ENCODE measurements at regions not wholly inside any gene's neighbourhood (a gene's known extent, or its start where the extent isn't known, plus 50 kb on each side); places are given as distances from the start of the nearest gene placed in this dataset.

DNA sequence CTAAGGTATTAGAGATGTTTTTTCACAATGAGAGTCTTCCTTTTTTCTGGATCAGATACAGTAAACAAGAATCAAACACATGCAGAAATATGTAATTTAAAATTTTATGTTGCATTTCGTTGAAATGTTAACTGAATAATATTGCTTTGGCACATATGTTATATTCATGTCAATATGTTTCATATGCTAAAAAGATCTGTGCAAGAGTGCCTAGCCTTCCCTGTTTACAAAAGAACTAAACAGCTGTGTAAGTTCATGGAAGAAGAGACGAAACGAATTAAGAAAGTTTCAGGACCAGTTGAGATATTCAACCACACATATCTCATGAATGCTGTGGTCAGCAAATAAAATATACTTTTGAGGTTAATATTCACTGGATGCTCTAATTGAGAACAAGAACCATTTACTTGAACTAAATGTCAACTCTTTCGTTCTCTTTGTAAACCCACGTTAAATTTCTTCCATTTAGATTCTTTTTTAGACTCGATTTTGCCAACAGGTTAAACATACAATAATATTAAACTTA lies 289.5 kb downstream of the FOXG1 start:
- H3K4me1 ChIP-seq, result no peaks in the 10 kb centered on the region
- no peak overlapping the region for H3K4me3 ChIP-seq
- H3K27me3 ChIP-seq (ENCODE audit: insufficient read depth in 3 of 3, low read length in 2 of 3), result no peaks in the 10 kb centered on the region
- 68 to 76% (median 74%) methylated on average over 6 of the region's 6 CpGs for WGBS, 3 donors
- ATAC-seq (no peak), DNase-seq (no peak)
- no peaks in the 10 kb centered on the region for H3K36me3 ChIP-seq (ENCODE audit: insufficient read depth in 1 of 2, low read depth in 1 of 2)
- no peaks in the 10 kb centered on the region for H3K9me3 ChIP-seq
- intact Hi-C loops (cut with DNase I), result no loop called here
- no peak overlapping the region for H3K27ac ChIP-seq
- TF ChIP-seq, protein P1, sequence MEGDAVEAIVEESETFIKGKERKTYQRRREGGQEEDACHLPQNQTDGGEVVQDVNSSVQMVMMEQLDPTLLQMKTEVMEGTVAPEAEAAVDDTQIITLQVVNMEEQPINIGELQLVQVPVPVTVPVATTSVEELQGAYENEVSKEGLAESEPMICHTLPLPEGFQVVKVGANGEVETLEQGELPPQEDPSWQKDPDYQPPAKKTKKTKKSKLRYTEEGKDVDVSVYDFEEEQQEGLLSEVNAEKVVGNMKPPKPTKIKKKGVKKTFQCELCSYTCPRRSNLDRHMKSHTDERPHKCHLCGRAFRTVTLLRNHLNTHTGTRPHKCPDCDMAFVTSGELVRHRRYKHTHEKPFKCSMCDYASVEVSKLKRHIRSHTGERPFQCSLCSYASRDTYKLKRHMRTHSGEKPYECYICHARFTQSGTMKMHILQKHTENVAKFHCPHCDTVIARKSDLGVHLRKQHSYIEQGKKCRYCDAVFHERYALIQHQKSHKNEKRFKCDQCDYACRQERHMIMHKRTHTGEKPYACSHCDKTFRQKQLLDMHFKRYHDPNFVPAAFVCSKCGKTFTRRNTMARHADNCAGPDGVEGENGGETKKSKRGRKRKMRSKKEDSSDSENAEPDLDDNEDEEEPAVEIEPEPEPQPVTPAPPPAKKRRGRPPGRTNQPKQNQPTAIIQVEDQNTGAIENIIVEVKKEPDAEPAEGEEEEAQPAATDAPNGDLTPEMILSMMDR (IDR thresholded peaks at IDR 0.05), result no peak

DNA sequence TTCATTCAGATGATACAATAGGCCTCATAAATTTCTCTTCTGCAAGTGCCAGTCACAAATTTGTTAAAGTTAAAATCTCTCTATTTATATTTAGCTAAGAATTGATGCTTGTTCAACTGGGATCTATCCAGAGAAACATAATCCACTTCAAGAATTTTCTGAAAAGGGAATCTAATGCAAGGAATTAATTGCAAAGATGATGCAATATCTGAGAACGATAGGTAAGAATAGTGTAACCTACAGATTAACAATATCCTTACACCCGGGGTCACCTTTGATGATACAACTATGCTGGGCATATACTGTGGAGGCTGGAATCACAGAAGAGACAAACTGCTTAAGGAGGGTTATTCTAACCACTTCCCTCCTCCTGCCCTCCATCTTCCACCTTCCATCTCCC lies 295.1 kb downstream of the FOXG1 start:
- H3K4me1 ChIP-seq, result no peaks in the 10 kb centered on the region
- H3K36me3 ChIP-seq (ENCODE audit: insufficient read depth in 1 of 2, low read depth in 1 of 2), result no peaks in the 10 kb centered on the region
- no peak overlapping the region for H3K27ac ChIP-seq
- 74 to 79% (median 77%) methylated on average over 2 of the region's 2 CpGs for WGBS, 3 donors
- intact Hi-C loops (cut with DNase I), result no loop called here
- no peak for DNase-seq
- no peaks in the 10 kb centered on the region for H3K9me3 ChIP-seq
- H3K27me3 ChIP-seq (ENCODE audit: insufficient read depth in 3 of 3, low read length in 2 of 3), result no peaks in the 10 kb centered on the region
- ATAC-seq, result no peak
- no peak overlapping the region for H3K4me3 ChIP-seq
- TF ChIP-seq, protein P1 (IDR thresholded peaks at IDR 0.05), result no peak

DNA sequence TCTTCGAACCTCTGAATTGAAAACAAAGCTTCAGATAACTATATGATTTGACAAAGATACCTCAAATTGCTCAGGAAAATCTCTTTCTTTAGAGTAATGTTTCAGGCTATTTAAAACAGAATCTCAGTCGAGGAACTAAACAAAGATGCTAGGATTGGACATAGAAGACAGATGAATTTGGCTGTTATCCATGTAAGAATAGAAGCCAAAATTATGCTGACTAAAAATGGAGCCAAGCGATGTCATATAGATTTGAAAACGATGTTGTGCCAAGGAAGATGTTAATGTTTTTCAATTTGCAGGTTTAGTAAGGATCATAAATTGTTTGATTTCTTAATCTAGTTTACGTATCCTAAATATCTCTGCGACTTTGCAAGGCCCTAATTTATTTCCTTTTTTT lies 295.9 kb downstream of the FOXG1 start:
- H3K27ac ChIP-seq, result no peak overlapping the region
- TF ChIP-seq, protein P1 (IDR thresholded peaks at IDR 0.05), result no peak
- H3K9me3 ChIP-seq, result no peaks in the 10 kb centered on the region
- ATAC-seq (no peak), DNase-seq (no peak)
- no peak overlapping the region for H3K4me3 ChIP-seq
- 71 to 75% (median 71%) methylated on average over 6 of the region's 6 CpGs for WGBS, 3 donors
- H3K36me3 ChIP-seq (ENCODE audit: insufficient read depth in 1 of 2, low read depth in 1 of 2), result no peaks in the 10 kb centered on the region
- intact Hi-C loops (cut with DNase I), result no loop called here
- no peaks in the 10 kb centered on the region for H3K4me1 ChIP-seq
- no peaks in the 10 kb centered on the region for H3K27me3 ChIP-seq (ENCODE audit: insufficient read depth in 3 of 3, low read length in 2 of 3)

DNA sequence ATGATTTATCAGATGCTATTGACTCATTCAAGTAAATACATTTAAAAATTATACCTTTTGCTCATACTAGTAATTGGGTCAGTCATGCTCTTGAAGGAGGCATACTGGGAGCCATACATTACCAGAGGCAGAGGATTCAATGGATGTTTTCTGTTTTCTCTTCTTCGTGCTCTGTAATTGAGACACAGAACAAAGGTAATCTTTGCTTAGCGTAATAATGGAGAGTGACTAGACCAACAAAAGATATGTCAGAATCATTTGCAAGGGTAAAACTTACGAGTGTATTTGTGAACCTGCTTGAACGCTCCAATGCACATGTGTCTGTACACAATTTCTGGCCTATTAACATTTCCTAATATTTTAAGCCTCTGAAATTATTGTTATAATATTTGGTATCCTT lies 296.4 kb downstream of the FOXG1 start:
- Histone ChIP-seq H3K27ac (no peak overlapping the region), H3K27me3 (ENCODE audit: insufficient read depth in 3 of 3, low read length in 2 of 3) (no peaks in the 10 kb centered on the region), H3K4me1 (no peaks in the 10 kb centered on the region), H3K36me3 (ENCODE audit: insufficient read depth in 1 of 2, low read depth in 1 of 2) (no peaks in the 10 kb centered on the region), H3K4me3 (no peak overlapping the region), H3K9me3 (no peaks in the 10 kb centered on the region)
- no peak for DNase-seq
- WGBS, 3 donors, result 77 to 82% (median 77%) methylated on average over 4 of the region's 4 CpGs
- ATAC-seq, result no peak
- intact Hi-C loops (cut with DNase I), result no loop called here
- TF ChIP-seq, protein P1 (IDR thresholded peaks at IDR 0.05), result no peak

DNA sequence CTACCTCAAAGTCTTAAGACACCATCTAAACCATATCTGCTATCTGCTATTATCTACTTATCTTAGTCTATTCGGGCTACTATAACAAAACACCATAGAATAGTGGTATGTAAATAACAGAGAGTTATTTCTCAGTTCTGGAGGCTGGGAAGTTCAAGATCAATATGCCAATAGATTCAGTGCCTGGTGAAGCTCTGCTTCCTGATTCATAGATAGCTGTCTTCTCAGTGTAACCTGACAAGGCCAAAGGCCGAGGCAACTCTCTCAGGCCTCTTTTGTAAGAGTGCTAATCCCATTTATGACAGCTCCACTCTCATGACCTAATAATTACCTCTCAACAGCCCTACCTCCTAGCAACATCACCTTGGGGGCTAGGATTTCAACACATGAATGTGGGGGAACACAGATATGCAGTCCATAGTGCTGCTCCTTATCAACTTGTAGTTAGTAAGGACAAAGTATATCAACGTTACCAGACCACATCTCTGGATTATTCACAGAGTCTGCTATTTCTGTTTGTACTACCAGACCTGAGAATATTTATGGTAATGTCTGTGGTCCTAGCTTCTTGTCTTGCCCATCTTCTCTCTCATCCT lies 297.8 kb downstream of the FOXG1 start:
- Histone ChIP-seq H3K9me3 (no peaks in the 10 kb centered on the region), H3K4me1 (no peaks in the 10 kb centered on the region), H3K27me3 (ENCODE audit: insufficient read depth in 3 of 3, low read length in 2 of 3) (no peaks in the 10 kb centered on the region), H3K36me3 (ENCODE audit: insufficient read depth in 1 of 2, low read depth in 1 of 2) (no peaks in the 10 kb centered on the region), H3K27ac (no peak overlapping the region), H3K4me3 (no peak overlapping the region)
- DNase-seq, result no peak
- TF ChIP-seq, protein P1 (IDR thresholded peaks at IDR 0.05), result no peak
- 72 to 78% (median 78%) methylated on average over 3 of the region's 3 CpGs for WGBS, 3 donors
- ATAC-seq, result no peak
- intact Hi-C loops (cut with DNase I), result no loop called here

Data from psoas muscle (tissue), 7 donors.